HEK293 (cell line): ENCODE measurements at regions not wholly inside any gene's neighbourhood (a gene's known extent, or its start where the extent isn't known, plus 50 kb on each side); places are given as distances from the start of the nearest gene placed in this dataset.

Source experiments
- CTCF ChIA-PET: fragments of 350-600 bp; formaldehyde crosslinking; extraction: SDS; loops from one replicate; lab custom pipeline; 2021; ENCODE audit warnings: antibody characterized with exemption; lab: Yijun Ruan, JAX
- POLR2A ChIA-PET: fragments of 300-600 bp; formaldehyde crosslinking; extraction: SDS; loops from one replicate; lab custom pipeline; 2020; ENCODE audit warnings: antibody characterized with exemption, inconsistent platforms; lab: Yijun Ruan, JAX
- H3K27ac ChIP-seq: fragments of 200-500 bp; sonication (Bioruptor generic); 2 replicates; pipeline ENCODE4 v1.5.1; 2014; ENCODE audit warnings: low read depth, low read length, control low read depth, inconsistent platforms; ENCODE audit errors: extremely low read depth
- H3K36me3 ChIP-seq, 2 experiments: fragments of 200-500 bp in 1 of 2; sonication (Bioruptor generic) in 1 of 2; 1 replicate in 1 of 2; 2 replicates in 1 of 2; pipeline ENCODE4 v1.5.1; 2014 to 2017; ENCODE audit warnings: inconsistent platforms in 2 of 2, low read length in 2 of 2; ENCODE audit not compliant: control insufficient read depth in 2 of 2, insufficient read depth in 1 of 2
- H3K4me1 ChIP-seq: fragments of 200-500 bp; sonication (Bioruptor generic); 2 replicates; pipeline ENCODE4 v1.5.1; 2014; ENCODE audit warnings: mild to moderate bottlenecking, low read length, inconsistent platforms; ENCODE audit not compliant: control insufficient read depth, insufficient read depth
- H3K4me3 ChIP-seq: 2 replicates; pipeline ENCODE4 v1.5.1; 2011; ENCODE audit warnings: low read depth, mild to moderate bottlenecking, control low read depth, low read length, moderate library complexity
- H3K9me3 ChIP-seq: fragments of 200-500 bp; sonication (Bioruptor generic); 2 replicates; pipeline ENCODE4 v1.5.1; 2014; ENCODE audit warnings: low read depth, low read length, inconsistent platforms; ENCODE audit not compliant: control insufficient read depth, insufficient read depth
- BCL11A ChIP-seq: fragments of 450-650 bp; formaldehyde crosslinking; IDR thresholded peaks from 2 replicates; pipeline ENCODE4 v1.5.1; 2016; ENCODE audit warnings: low read depth, missing biosample characterization, missing genetic modification characterization
- BCL11B ChIP-seq: fragments of 450-650 bp; formaldehyde crosslinking; IDR thresholded peaks from 2 replicates; pipeline ENCODE4 v1.5.1; 2016; ENCODE audit warnings: low read depth, missing biosample characterization, missing genetic modification characterization
- GLI4 ChIP-seq: fragments of 450-650 bp; formaldehyde crosslinking; IDR thresholded peaks from 2 replicates; pipeline ENCODE4 v1.5.1; 2016; ENCODE audit warnings: missing biosample characterization, missing genetic modification characterization
- OVOL3 ChIP-seq: fragments of 450-650 bp; formaldehyde crosslinking; IDR thresholded peaks from 2 replicates; pipeline ENCODE4 v1.5.1; 2016; ENCODE audit warnings: missing biosample characterization, missing genetic modification characterization
- ZBTB21 ChIP-seq: fragments of 450-650 bp; formaldehyde crosslinking; IDR thresholded peaks from 2 replicates; pipeline ENCODE4 v1.5.1; 2017; ENCODE audit warnings: missing biosample characterization, missing genetic modification characterization
- ZBTB7A ChIP-seq: fragments of 450-650 bp; formaldehyde crosslinking; IDR thresholded peaks from 2 replicates; pipeline ENCODE4 v1.5.1; 2016; ENCODE audit warnings: low read depth, missing biosample characterization, missing genetic modification characterization
- ZEB2 ChIP-seq: fragments of 450-650 bp; formaldehyde crosslinking; IDR thresholded peaks from 2 replicates; pipeline ENCODE4 v1.5.1; 2016; ENCODE audit warnings: missing biosample characterization, missing genetic modification characterization
- ZFP37 ChIP-seq: fragments of 450-650 bp; formaldehyde crosslinking; IDR thresholded peaks from 2 replicates; pipeline ENCODE4 v1.5.1; 2016; ENCODE audit warnings: missing biosample characterization, missing genetic modification characterization
- ZNF155 ChIP-seq: fragments of 450-650 bp; formaldehyde crosslinking; IDR thresholded peaks from 2 replicates; pipeline ENCODE4 v1.5.1; 2016; ENCODE audit warnings: missing biosample characterization, missing genetic modification characterization
- ZNF248 ChIP-seq: fragments of 450-650 bp; formaldehyde crosslinking; IDR thresholded peaks from 2 replicates; pipeline ENCODE4 v1.5.1; 2017; ENCODE audit warnings: missing biosample characterization, missing genetic modification characterization
- ZNF324 ChIP-seq: fragments of 450-650 bp; formaldehyde crosslinking; IDR thresholded peaks from 2 replicates; pipeline ENCODE4 v1.5.1; 2016; ENCODE audit warnings: missing biosample characterization, missing genetic modification characterization
- ZNF404 ChIP-seq: fragments of 450-650 bp; formaldehyde crosslinking; IDR thresholded peaks from 2 replicates; pipeline ENCODE4 v1.5.1; 2017; ENCODE audit warnings: missing biosample characterization, missing genetic modification characterization
- ZNF548 ChIP-seq: fragments of 450-650 bp; formaldehyde crosslinking; IDR thresholded peaks from 2 replicates; pipeline ENCODE4 v1.5.1; 2016; ENCODE audit warnings: missing biosample characterization, missing genetic modification characterization
- ZNF558 ChIP-seq: fragments of 450-650 bp; formaldehyde crosslinking; IDR thresholded peaks from 2 replicates; pipeline ENCODE4 v1.5.1; 2016; ENCODE audit warnings: missing biosample characterization, missing genetic modification characterization
- ZNF561 ChIP-seq: fragments of 450-650 bp; IDR thresholded peaks from 2 replicates; pipeline ENCODE4 v1.5.1; 2018; ENCODE audit warnings: missing biosample characterization, missing genetic modification characterization, borderline replicate concordance
- ZNF747 ChIP-seq: fragments of 450-650 bp; formaldehyde crosslinking; IDR thresholded peaks from 2 replicates; pipeline ENCODE4 v1.5.1; 2016; ENCODE audit warnings: missing biosample characterization, missing genetic modification characterization
- ZNF776 ChIP-seq: fragments of 450-650 bp; formaldehyde crosslinking; IDR thresholded peaks from 2 replicates; pipeline ENCODE4 v1.5.0; 2017; ENCODE audit warnings: missing biosample characterization, missing genetic modification characterization, borderline replicate concordance
- ZNF843 ChIP-seq: fragments of 450-650 bp; formaldehyde crosslinking; IDR thresholded peaks from 2 replicates; pipeline ENCODE4 v1.5.1; 2016; ENCODE audit warnings: missing biosample characterization, missing genetic modification characterization
- TF ChIP-seq, protein P1 (sequence below): fragments of 450-650 bp; formaldehyde crosslinking; IDR thresholded peaks from 2 replicates; pipeline ENCODE4 v1.5.1; 2016; ENCODE audit warnings: missing biosample characterization, missing genetic modification characterization
- TF ChIP-seq, protein P2 (sequence below): sonication (generic); formaldehyde crosslinking; IDR thresholded peaks from 2 replicates; pipeline ENCODE4 v1.8.1; 2022; ENCODE audit warnings: mild to moderate bottlenecking, moderate library complexity, missing genetic modification reagents
- TF ChIP-seq, protein P3 (sequence below): fragments of 450-650 bp; formaldehyde crosslinking; IDR thresholded peaks from 2 replicates; pipeline ENCODE4 v1.5.1; 2016; ENCODE audit warnings: missing biosample characterization, missing genetic modification characterization
- TF ChIP-seq, protein P4 (sequence below): fragments of 450-650 bp; IDR thresholded peaks from 2 replicates; pipeline ENCODE4 v1.5.1; 2018; ENCODE audit warnings: missing biosample characterization, mild to moderate bottlenecking, missing genetic modification characterization
- TF ChIP-seq, protein P5 (sequence below): fragments of 450-650 bp; formaldehyde crosslinking; IDR thresholded peaks from 2 replicates; pipeline ENCODE4 v1.5.1; 2016; ENCODE audit warnings: missing biosample characterization, missing genetic modification characterization, borderline replicate concordance

DNA sequence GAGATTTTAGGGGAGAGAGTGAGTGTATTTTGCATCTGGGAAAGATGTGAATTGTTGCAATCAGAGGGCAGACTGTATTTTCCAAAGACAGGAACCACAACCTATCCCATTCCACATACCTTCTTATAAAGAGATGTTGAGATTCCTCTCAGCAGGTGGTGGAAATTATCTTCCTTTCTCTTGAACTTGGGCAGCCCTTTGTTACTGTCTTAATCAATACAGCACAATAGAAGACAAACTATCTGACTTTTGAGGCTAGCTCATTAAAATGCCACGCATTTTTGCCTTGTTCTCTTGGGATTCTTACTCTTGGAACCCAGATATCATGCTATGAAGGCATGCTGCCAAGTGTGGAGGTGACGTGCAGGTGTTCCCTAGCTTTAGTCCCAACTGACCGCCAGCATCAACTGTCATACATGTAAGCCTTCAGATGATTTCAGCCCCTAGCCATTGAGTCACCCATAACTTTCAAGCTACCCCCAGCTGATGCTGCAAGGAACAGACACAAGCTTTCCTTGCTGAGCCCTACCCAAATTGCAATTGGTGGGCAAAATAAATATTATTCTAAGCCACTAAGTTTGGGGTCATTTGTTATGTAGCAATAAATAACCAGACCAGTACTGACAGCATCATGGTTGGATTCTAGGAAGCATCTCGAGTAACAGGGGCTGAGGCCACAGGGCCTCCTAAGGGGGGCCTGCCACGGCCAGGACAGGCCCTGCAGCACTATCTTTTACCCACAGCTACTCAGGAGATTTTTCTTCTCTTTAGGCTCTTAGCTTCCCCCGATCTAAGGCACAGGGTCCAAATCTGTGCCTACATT is 63.0 kb downstream of the RPL27A start:
- CTCF ChIA-PET, result interaction anchor here (0.8 kb wide), 1 partner anchor 46 kb away, joined by 3 read pairs; no protein-coding TSS in a partner anchor

DNA sequence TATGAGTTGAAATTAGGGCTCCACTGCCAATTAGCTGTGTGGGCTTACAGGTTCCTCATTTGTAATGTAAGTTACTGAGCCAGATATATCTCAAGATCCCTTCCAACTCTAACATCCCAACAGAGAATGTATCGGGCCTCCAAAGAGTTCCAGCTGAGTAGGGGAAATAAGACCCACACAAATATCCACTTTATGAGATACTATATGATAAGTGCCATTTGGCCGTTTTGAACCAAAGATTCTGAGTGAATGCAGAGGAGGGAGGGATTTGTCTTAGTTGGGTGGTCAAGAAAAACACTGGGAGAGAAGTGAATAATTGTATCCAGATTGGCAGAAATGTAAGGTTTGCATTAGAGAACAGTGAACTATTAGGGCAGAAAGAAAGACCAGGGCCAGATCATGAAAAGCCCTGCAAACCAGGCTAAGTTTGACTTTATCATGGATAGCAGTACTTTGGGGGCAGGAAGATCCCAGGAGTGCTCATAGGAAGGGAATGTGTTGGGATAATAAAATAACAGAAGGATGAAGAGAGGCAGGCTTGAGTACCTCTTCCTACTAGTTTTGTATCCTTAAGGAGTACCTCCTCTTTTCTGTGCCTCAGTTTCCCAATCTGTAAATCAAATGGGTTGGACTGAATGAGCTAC is 63.9 kb downstream of the RPL27A start:
- Histone ChIP-seq H3K4me3 (no peak overlapping the region), H3K36me3 (no peaks in the 10 kb centered on the region), H3K4me1 (peaks cover 3% of the 10 kb centered on the region; the same call in 1 of the 2 replicates), H3K9me3 (no peaks in the 10 kb centered on the region), H3K27ac (no peak overlapping the region)
- ChIA-PET CTCF (interaction anchor here (0.8 to 1.4 kb wide), 2 partner anchors 45 to 68 kb away, joined by 3 read pairs; no protein-coding TSS in a partner anchor), POLR2A (no interaction called here)
- TF ChIP-seq ZNF155 (no peak), ZNF561 (tag by site-specific recombination) (no peak), OVOL3 (tag by site-specific recombination) (no peak), ZNF747 (no peak), ZFP37 (tag by site-specific recombination) (no peak), GLI4 (tag by site-specific recombination) (no peak), ZNF404 (tag by site-specific recombination) (no peak), ZBTB7A (tag by site-specific recombination) (no peak), ZBTB21 (no peak), BCL11A (tag by site-specific recombination) (no peak), ZNF776 (no peak), ZNF248 (tag by site-specific recombination) (no peak), ZNF324 (tag by site-specific recombination) (no peak), ZNF548 (tag by site-specific recombination) (no peak)
- TF ChIP-seq, protein P1, sequence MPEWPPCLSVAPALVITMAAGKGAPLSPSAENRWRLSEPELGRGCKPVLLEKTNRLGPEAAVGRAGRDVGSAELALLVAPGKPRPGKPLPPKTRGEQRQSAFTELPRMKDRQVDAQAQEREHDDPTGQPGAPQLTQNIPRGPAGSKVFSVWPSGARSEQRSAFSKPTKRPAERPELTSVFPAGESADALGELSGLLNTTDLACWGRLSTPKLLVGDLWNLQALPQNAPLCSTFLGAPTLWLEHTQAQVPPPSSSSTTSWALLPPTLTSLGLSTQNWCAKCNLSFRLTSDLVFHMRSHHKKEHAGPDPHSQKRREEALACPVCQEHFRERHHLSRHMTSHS (tag by site-specific recombination), result no peak
- TF ChIP-seq, protein P2, sequence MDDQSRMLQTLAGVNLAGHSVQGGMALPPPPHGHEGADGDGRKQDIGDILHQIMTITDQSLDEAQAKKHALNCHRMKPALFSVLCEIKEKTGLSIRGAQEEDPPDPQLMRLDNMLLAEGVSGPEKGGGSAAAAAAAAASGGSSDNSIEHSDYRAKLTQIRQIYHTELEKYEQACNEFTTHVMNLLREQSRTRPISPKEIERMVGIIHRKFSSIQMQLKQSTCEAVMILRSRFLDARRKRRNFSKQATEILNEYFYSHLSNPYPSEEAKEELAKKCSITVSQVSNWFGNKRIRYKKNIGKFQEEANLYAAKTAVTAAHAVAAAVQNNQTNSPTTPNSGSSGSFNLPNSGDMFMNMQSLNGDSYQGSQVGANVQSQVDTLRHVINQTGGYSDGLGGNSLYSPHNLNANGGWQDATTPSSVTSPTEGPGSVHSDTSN (CRISPR knock-in tag), result no peak
- TF ChIP-seq, protein P3, sequence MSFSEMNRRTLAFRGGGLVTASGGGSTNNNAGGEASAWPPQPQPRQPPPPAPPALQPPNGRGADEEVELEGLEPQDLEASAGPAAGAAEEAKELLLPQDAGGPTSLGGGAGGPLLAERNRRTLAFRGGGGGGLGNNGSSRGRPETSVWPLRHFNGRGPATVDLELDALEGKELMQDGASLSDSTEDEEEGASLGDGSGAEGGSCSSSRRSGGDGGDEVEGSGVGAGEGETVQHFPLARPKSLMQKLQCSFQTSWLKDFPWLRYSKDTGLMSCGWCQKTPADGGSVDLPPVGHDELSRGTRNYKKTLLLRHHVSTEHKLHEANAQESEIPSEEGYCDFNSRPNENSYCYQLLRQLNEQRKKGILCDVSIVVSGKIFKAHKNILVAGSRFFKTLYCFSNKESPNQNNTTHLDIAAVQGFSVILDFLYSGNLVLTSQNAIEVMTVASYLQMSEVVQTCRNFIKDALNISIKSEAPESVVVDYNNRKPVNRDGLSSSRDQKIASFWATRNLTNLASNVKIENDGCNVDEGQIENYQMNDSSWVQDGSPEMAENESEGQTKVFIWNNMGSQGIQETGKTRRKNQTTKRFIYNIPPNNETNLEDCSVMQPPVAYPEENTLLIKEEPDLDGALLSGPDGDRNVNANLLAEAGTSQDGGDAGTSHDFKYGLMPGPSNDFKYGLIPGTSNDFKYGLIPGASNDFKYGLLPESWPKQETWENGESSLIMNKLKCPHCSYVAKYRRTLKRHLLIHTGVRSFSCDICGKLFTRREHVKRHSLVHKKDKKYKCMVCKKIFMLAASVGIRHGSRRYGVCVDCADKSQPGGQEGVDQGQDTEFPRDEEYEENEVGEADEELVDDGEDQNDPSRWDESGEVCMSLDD (tag by site-specific recombination), result no peak
- TF ChIP-seq, protein P4, sequence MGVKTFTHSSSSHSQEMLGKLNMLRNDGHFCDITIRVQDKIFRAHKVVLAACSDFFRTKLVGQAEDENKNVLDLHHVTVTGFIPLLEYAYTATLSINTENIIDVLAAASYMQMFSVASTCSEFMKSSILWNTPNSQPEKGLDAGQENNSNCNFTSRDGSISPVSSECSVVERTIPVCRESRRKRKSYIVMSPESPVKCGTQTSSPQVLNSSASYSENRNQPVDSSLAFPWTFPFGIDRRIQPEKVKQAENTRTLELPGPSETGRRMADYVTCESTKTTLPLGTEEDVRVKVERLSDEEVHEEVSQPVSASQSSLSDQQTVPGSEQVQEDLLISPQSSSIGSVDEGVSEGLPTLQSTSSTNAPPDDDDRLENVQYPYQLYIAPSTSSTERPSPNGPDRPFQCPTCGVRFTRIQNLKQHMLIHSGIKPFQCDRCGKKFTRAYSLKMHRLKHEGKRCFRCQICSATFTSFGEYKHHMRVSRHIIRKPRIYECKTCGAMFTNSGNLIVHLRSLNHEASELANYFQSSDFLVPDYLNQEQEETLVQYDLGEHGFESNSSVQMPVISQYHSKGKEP, result no peak

More for the DNA sequence above, 63.0 kb downstream of the RPL27A start:
- Histone ChIP-seq H3K4me1 (peaks cover 3% of the 10 kb centered on the region; the same call in 1 of the 2 replicates), H3K27ac (no peak overlapping the region), H3K36me3 (no peaks in the 10 kb centered on the region), H3K4me3 (no peak overlapping the region), H3K9me3 (no peaks in the 10 kb centered on the region)
- TF ChIP-seq, protein P5, sequence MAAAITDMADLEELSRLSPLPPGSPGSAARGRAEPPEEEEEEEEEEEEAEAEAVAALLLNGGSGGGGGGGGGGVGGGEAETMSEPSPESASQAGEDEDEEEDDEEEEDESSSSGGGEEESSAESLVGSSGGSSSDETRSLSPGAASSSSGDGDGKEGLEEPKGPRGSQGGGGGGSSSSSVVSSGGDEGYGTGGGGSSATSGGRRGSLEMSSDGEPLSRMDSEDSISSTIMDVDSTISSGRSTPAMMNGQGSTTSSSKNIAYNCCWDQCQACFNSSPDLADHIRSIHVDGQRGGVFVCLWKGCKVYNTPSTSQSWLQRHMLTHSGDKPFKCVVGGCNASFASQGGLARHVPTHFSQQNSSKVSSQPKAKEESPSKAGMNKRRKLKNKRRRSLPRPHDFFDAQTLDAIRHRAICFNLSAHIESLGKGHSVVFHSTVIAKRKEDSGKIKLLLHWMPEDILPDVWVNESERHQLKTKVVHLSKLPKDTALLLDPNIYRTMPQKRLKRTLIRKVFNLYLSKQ, result no peak
- TF ChIP-seq ZEB2 (tag by site-specific recombination) (no peak), ZNF558 (no peak), BCL11B (tag by site-specific recombination) (no peak), ZNF843 (tag by site-specific recombination) (no peak)
- POLR2A ChIA-PET, result interaction anchor here (1.1 to 1.5 kb wide), 3 partner anchors 11 to 126 kb away, joined by 4 to 5 read pairs (median 4); no protein-coding TSS in a partner anchor
